ENCODE measurements at regions not wholly inside any gene's neighbourhood (a gene's known extent, or its start where the extent isn't known, plus 50 kb on each side); places are given as distances from the start of the nearest gene placed in this dataset.

- H3K27me3 ChIP-seq (ENCODE audit: control insufficient read depth, insufficient read depth, low read length) = no peaks in the 10 kb centered on the region
- TF ChIP-seq CTCF (IDR thresholded peaks at IDR 0.05; ENCODE audit: insufficient read depth, low read length, severe bottlenecking) = no peak
- FAIRE-seq = no peak
- no peaks in the 10 kb centered on the region for H3K36me3 ChIP-seq (ENCODE audit: control insufficient read depth, insufficient read depth, low read length)
- H3K4me3 ChIP-seq (ENCODE audit: low read depth, low read length) = no peak overlapping the region
- peak; percentile 64 for DNase-seq (ENCODE audit: low read depth)
These were observed 314.5 kb upstream of the KCNJ16 start for GRCh38 chr17:69760562-69760961.

- Histone ChIP-seq H3K4me3 (ENCODE audit: low read depth, low read length) (no peak overlapping the region), H3K27me3 (ENCODE audit: control insufficient read depth, insufficient read depth, low read length) (no peaks in the 10 kb centered on the region), H3K36me3 (ENCODE audit: control insufficient read depth, insufficient read depth, low read length) (no peaks in the 10 kb centered on the region)
- TF ChIP-seq CTCF (IDR thresholded peaks at IDR 0.05; ENCODE audit: insufficient read depth, low read length, severe bottlenecking) = no peak
- FAIRE-seq (no peak), DNase-seq (ENCODE audit: low read depth) (peak; percentile 52)
These were observed 314.0 kb upstream of the KCNJ16 start for GRCh38 chr17:69761011-69761410.

GRCh38 chr17:69761767-69762321 lies 313.2 kb upstream of the KCNJ16 start:
- H3K36me3 ChIP-seq (ENCODE audit: control insufficient read depth, insufficient read depth, low read length) = no peaks in the 10 kb centered on the region
- no peaks in the 10 kb centered on the region for H3K27me3 ChIP-seq (ENCODE audit: control insufficient read depth, insufficient read depth, low read length)
- FAIRE-seq = no peak
- no peak overlapping the region for H3K4me3 ChIP-seq (ENCODE audit: low read depth, low read length)
- DNase-seq (ENCODE audit: low read depth) = peak; percentile 99
- no peak for TF ChIP-seq CTCF (IDR thresholded peaks at IDR 0.05; ENCODE audit: insufficient read depth, low read length, severe bottlenecking)

GRCh38 chr17:69762359-69762758 lies 312.7 kb upstream of the KCNJ16 start:
- DNase-seq (ENCODE audit: low read depth) (no peak), FAIRE-seq (no peak)
- Histone ChIP-seq H3K36me3 (ENCODE audit: control insufficient read depth, insufficient read depth, low read length) (no peaks in the 10 kb centered on the region), H3K4me3 (ENCODE audit: low read depth, low read length) (no peak overlapping the region), H3K27me3 (ENCODE audit: control insufficient read depth, insufficient read depth, low read length) (no peaks in the 10 kb centered on the region)
- TF ChIP-seq CTCF (IDR thresholded peaks at IDR 0.05; ENCODE audit: insufficient read depth, low read length, severe bottlenecking) = no peak

- Histone ChIP-seq H3K27me3 (ENCODE audit: control insufficient read depth, insufficient read depth, low read length) (no peaks in the 10 kb centered on the region), H3K36me3 (ENCODE audit: control insufficient read depth, insufficient read depth, low read length) (no peaks in the 10 kb centered on the region), H3K4me3 (ENCODE audit: low read depth, low read length) (no peak overlapping the region)
- DNase-seq (ENCODE audit: low read depth) = no peak
- FAIRE-seq = no peak
- no peak for TF ChIP-seq CTCF (IDR thresholded peaks at IDR 0.05; ENCODE audit: insufficient read depth, low read length, severe bottlenecking)
These were observed 312.3 kb upstream of the KCNJ16 start for GRCh38 chr17:69762766-69763165.

GRCh38 chr17:69763503-69763902 lies 311.5 kb upstream of the KCNJ16 start:
- H3K27me3 ChIP-seq (ENCODE audit: control insufficient read depth, insufficient read depth, low read length) = no peaks in the 10 kb centered on the region
- TF ChIP-seq CTCF (IDR thresholded peaks at IDR 0.05; ENCODE audit: insufficient read depth, low read length, severe bottlenecking) = no peak
- DNase-seq (ENCODE audit: low read depth) (peak; percentile 54), FAIRE-seq (no peak)
- no peak overlapping the region for H3K4me3 ChIP-seq (ENCODE audit: low read depth, low read length)
- no peaks in the 10 kb centered on the region for H3K36me3 ChIP-seq (ENCODE audit: control insufficient read depth, insufficient read depth, low read length)
